ENCODE measurements at regions not wholly inside any gene's neighbourhood (a gene's known extent, or its start where the extent isn't known, plus 50 kb on each side); places are given as distances from the start of the nearest gene placed in this dataset.

DNA sequence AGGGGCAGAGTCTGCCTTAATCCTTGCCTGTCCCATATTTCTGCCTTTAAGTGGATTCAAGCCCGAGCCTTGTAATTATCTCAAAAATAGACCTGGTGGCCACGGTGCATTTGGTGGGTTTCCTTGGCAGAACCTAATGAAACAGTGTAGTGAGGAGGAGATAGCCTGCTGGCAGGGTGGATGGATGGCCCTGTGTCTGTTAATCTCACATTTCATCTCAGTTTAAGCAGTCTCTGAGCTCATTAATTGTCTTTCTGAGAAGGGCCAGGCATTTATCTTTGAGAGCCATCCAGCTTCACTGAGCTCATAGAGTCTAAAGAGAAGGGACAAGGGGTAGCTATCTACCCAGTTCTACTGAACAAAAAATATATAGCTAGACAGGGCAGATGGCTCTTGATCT is 364.0 kb upstream of the EEF2KMT start:
- no peak for TF ChIP-seq EP300 (IDR thresholded peaks at IDR 0.05; ENCODE audit: borderline replicate concordance)
- no peak for TF ChIP-seq CREB1 (IDR thresholded peaks at IDR 0.05; ENCODE audit: low read depth)
- TF ChIP-seq ZBTB7A (IDR thresholded peaks at IDR 0.05; ENCODE audit: low read depth) = no peak
- no peak for TF ChIP-seq TCF12 (IDR thresholded peaks at IDR 0.05; ENCODE audit: low read depth)

DNA sequence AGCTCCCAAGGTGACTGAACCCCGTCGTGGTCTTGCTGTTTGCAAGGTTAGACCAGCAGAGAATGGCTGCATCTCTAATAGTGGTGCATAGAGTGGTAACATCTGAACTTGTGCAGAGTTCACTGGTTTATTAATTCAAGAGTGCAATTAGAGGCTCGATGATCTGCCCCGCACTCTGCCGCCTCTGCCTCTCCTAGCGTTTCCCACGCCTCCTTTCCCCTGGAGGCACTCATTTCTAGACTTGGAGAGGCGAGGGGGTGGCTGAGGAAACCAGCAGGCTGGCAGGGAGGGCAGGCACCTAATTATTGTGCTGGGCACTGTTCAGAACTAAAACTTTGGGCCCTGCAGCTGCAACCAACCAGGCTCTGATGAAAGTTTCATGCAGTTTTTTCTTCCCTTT is 363.5 kb upstream of the EEF2KMT start:
- TF ChIP-seq EGR1 (IDR thresholded peaks at IDR 0.05) = no peak
- no peak for TF ChIP-seq NFIC (IDR thresholded peaks at IDR 0.05)
- TF ChIP-seq, protein P1, sequence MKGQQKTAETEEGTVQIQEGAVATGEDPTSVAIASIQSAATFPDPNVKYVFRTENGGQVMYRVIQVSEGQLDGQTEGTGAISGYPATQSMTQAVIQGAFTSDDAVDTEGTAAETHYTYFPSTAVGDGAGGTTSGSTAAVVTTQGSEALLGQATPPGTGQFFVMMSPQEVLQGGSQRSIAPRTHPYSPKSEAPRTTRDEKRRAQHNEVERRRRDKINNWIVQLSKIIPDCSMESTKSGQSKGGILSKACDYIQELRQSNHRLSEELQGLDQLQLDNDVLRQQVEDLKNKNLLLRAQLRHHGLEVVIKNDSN (IDR thresholded peaks at IDR 0.05) = no peak
- no peak for TF ChIP-seq TAF1 (IDR thresholded peaks at IDR 0.05; ENCODE audit: low read depth)
- no peak for TF ChIP-seq TCF12 (IDR thresholded peaks at IDR 0.05; ENCODE audit: low read depth)

DNA sequence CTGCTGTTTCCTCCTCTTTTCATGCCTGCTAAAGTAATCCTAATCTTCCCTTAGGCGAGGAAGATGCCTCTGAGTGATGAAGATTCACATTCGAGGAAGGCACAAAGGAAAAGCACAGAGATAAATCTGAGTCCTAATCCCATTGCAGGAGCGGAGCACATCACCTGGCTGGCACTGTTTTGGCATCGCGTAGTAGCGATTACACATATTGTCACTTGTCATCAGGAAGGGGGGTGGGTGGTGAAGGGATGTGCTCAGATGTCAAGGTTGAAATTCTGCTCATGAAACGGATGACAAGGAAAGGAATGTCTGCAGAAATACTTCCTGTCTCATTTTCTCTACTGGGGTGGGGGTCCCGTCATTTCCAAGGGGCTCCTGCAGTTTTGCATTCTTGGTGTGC is 363.1 kb upstream of the EEF2KMT start:
- TF ChIP-seq YY1 (IDR thresholded peaks at IDR 0.05; ENCODE audit: low read depth) (no peak), NFIC (IDR thresholded peaks at IDR 0.05) (no peak), CEBPB (IDR thresholded peaks at IDR 0.05) (no peak), EP300 (IDR thresholded peaks at IDR 0.05; ENCODE audit: borderline replicate concordance) (no peak), CREB1 (IDR thresholded peaks at IDR 0.05; ENCODE audit: low read depth) (no peak), RAD21 (IDR thresholded peaks at IDR 0.05; ENCODE audit: low read depth) (no peak), TCF12 (IDR thresholded peaks at IDR 0.05; ENCODE audit: low read depth) (no peak)
- TF ChIP-seq, protein P1 (IDR thresholded peaks at IDR 0.05) = no peak

DNA sequence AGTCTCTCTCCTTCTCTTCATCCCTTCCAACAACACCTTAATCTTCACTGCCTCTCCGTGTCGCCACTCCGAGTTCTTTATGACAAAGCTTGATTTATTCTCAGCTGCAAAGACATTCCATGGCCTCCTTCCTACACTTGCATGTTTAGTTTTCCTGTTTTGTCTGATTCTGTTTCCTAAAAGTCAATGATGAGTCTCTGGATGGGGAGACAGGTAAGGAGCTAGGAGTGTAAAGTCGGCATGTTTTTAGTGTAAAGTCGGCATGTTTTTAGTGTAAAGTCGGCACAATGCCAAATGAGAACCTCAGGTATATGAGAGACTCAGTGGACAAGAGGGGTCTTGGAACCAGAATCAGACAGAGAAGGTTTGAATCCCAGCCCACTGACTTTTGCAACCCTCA is 362.3 kb upstream of the EEF2KMT start:
- TF ChIP-seq FOXM1 (IDR thresholded peaks at IDR 0.05; ENCODE audit: borderline replicate concordance, low read depth) = no peak
- TF ChIP-seq, protein P1 (IDR thresholded peaks at IDR 0.05) = no peak
- no peak for TF ChIP-seq TEAD4 (IDR thresholded peaks at IDR 0.05)

DNA sequence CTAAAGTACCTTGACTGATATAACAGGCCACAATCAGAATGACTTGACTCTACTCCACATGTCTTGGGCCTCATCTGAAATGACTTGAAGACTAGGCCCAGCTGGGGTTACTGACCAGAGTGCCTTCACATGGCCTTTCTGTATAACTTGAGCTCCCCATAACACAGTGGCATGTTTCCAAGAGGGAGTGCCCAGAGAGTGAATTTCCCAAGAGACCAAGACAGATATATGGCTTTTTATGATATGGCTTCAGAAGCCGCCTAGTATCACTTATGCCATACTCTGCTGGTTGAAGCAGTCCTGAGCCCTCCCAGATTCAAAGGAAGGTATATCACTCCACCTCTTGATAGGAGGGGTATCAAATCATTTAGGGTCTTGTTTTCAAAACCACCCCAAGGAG is 357.5 kb upstream of the EEF2KMT start:
- no peak for TF ChIP-seq CEBPB (IDR thresholded peaks at IDR 0.05)
- no peak for TF ChIP-seq EGR1 (IDR thresholded peaks at IDR 0.05)
- TF ChIP-seq ZBTB7A (IDR thresholded peaks at IDR 0.05; ENCODE audit: low read depth) = no peak
- TF ChIP-seq, protein P1 (IDR thresholded peaks at IDR 0.05) = no peak
- TF ChIP-seq TCF12 (IDR thresholded peaks at IDR 0.05; ENCODE audit: low read depth) = no peak
- TF ChIP-seq CREB1 (IDR thresholded peaks at IDR 0.05; ENCODE audit: low read depth) = no peak
- TF ChIP-seq TEAD4 (IDR thresholded peaks at IDR 0.05) = no peak
- TF ChIP-seq, protein P2, sequence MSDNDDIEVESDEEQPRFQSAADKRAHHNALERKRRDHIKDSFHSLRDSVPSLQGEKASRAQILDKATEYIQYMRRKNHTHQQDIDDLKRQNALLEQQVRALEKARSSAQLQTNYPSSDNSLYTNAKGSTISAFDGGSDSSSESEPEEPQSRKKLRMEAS (IDR thresholded peaks at IDR 0.05) = no peak
- TF ChIP-seq EP300 (IDR thresholded peaks at IDR 0.05; ENCODE audit: borderline replicate concordance) = no peak
- TF ChIP-seq YY1 (IDR thresholded peaks at IDR 0.05; ENCODE audit: low read depth) = no peak
- TF ChIP-seq, protein P3, sequence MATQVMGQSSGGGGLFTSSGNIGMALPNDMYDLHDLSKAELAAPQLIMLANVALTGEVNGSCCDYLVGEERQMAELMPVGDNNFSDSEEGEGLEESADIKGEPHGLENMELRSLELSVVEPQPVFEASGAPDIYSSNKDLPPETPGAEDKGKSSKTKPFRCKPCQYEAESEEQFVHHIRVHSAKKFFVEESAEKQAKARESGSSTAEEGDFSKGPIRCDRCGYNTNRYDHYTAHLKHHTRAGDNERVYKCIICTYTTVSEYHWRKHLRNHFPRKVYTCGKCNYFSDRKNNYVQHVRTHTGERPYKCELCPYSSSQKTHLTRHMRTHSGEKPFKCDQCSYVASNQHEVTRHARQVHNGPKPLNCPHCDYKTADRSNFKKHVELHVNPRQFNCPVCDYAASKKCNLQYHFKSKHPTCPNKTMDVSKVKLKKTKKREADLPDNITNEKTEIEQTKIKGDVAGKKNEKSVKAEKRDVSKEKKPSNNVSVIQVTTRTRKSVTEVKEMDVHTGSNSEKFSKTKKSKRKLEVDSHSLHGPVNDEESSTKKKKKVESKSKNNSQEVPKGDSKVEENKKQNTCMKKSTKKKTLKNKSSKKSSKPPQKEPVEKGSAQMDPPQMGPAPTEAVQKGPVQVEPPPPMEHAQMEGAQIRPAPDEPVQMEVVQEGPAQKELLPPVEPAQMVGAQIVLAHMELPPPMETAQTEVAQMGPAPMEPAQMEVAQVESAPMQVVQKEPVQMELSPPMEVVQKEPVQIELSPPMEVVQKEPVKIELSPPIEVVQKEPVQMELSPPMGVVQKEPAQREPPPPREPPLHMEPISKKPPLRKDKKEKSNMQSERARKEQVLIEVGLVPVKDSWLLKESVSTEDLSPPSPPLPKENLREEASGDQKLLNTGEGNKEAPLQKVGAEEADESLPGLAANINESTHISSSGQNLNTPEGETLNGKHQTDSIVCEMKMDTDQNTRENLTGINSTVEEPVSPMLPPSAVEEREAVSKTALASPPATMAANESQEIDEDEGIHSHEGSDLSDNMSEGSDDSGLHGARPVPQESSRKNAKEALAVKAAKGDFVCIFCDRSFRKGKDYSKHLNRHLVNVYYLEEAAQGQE (IDR thresholded peaks at IDR 0.05; ENCODE audit: low read depth) = no peak
- TF ChIP-seq FOXM1 (IDR thresholded peaks at IDR 0.05; ENCODE audit: borderline replicate concordance, low read depth) = no peak
- TF ChIP-seq RAD21 (IDR thresholded peaks at IDR 0.05; ENCODE audit: low read depth) = no peak
- no peak for TF ChIP-seq NFIC (IDR thresholded peaks at IDR 0.05)
- TF ChIP-seq TAF1 (IDR thresholded peaks at IDR 0.05; ENCODE audit: low read depth) = no peak

DNA sequence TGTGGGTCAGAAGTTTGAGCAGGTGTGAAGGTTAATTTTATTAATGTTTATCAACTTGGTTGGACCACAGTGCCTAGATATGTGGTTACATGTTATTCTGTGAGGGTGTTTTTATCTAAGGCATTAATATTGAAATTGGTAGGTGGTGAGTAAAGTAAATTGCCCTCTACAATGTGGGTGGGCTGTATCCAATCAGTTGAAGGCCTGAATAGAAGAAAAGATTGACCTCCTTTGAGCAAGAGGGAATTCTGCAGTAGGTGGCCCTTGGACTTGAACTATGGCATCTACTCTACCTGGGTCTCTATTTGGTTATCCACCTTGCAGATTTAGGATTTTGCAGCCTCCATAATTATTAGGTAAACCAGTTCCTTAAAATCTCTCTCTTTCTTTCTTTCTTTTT is 356.8 kb upstream of the EEF2KMT start:
- TF ChIP-seq RAD21 (IDR thresholded peaks at IDR 0.05; ENCODE audit: low read depth) = no peak
- TF ChIP-seq, protein P3 (IDR thresholded peaks at IDR 0.05; ENCODE audit: low read depth) = no peak
- TF ChIP-seq, protein P1 (IDR thresholded peaks at IDR 0.05) = no peak
- no peak for TF ChIP-seq YY1 (IDR thresholded peaks at IDR 0.05; ENCODE audit: low read depth)
- no peak for TF ChIP-seq CREB1 (IDR thresholded peaks at IDR 0.05; ENCODE audit: low read depth)

Measured in Ishikawa (cell line).